ENCODE measurements at regions not wholly inside any gene's neighbourhood (a gene's known extent, or its start where the extent isn't known, plus 50 kb on each side); places are given as distances from the start of the nearest gene placed in this dataset.

GRCh38 chr13:64925284-64925683, 2304.9 kb downstream of the PCDH9 start:
- no peak for TF ChIP-seq POLR2A (IDR thresholded peaks at IDR 0.05)
- no peak for TF ChIP-seq CTCF (IDR thresholded peaks at IDR 0.05)
